ENCODE measurements at regions not wholly inside any gene's neighbourhood (a gene's known extent, or its start where the extent isn't known, plus 50 kb on each side); places are given as distances from the start of the nearest gene placed in this dataset.

DNA sequence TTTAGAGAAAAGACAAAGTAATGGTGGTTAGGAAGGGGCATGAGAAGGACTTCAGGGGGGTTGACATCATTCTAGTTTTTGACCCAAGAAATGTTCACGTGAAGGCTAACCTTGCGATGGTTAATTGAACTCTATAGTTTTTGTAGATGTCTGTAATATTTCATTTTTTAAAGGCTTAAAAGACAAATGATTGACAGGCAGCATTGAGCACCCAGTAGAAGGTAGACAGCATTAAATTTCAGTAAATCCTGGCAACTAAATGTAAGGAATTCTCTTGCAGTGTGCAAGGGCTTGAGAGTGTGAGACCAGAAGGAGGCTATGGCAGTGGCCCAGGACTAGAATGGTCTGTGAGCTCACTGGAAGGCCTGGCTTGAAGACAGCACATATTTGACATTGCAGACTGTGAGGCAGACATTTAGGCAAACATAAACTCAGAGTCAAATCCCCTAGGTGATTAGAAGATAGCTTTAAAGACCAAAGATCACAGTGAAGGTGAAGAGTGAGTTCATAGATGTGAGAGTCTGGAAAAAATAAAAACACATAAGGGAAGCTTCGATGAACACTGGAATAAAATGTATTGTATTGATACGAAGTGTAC lies 100.1 kb upstream of the MAP4K4 start:
- Histone ChIP-seq H3K4me3 (replicated peaks in 1 of 3; ENCODE audit: insufficient read depth in 1 of 3, low read depth in 1 of 3, low read length in 3 of 3) (no peak overlapping the region), H3K4me2 (ENCODE audit: insufficient read depth, low read length) (no peak overlapping the region), H3K79me2 (ENCODE audit: control insufficient read depth, insufficient read depth, low read length) (no peaks in the 10 kb centered on the region), H3K27ac (ENCODE audit: insufficient read depth, low read depth, low read length) (no peak overlapping the region), H2AFZ (ENCODE audit: low read depth, low read length) (no peak overlapping the region), H3K9me3 (replicated peaks; ENCODE audit: control insufficient read depth, insufficient read depth, low read length) (no peaks in the 10 kb centered on the region), H3K27me3 (ENCODE audit: control insufficient read depth in 2 of 2, insufficient read depth in 2 of 2, low read length in 2 of 2) (peaks cover 0 to 4% of the 10 kb centered on the region in 2 experiments), H3K9ac (replicated peaks; ENCODE audit: extremely low read depth, insufficient read depth, low read length) (no peak overlapping the region), H3K36me3 (ENCODE audit: control insufficient read depth in 2 of 2, extremely low read depth in 1 of 2, insufficient read depth in 2 of 2, low read length in 2 of 2) (no peaks in the 10 kb centered on the region), H3K9me1 (replicated peaks; ENCODE audit: control insufficient read depth, extremely low read depth, insufficient read depth, low read length) (no peaks in the 10 kb centered on the region), H4K20me1 (replicated peaks; ENCODE audit: control insufficient read depth, extremely low read depth, insufficient read depth, low read length) (no peaks in the 10 kb centered on the region), H3K4me1 (ENCODE audit: control insufficient read depth, extremely low read depth, insufficient read depth, low read length) (no peaks in the 10 kb centered on the region)
- intact Hi-C loops (cut with micrococcal nuclease) (no loop called here), dilution Hi-C loops (cut with MboI; ENCODE audit: extremely low pct_ligation_motif_present, low sequenced_read_pairs) (no loop called here)
- ChIA-PET CTCF (no interaction called here), POLR2A (no interaction called here)
- DNase-seq (ENCODE audit: low read depth, low spot score) (no peak), FAIRE-seq (no peak)
- TF ChIP-seq EZH2 (IDR thresholded peaks at IDR 0.05; ENCODE audit: borderline replicate concordance, low read depth, low read length, severe bottlenecking), result no peak
- no peak for TF ChIP-seq POLR2AphosphoS5 (IDR thresholded peaks at IDR 0.05; ENCODE audit: insufficient read depth, low read depth, low read length)
- TF ChIP-seq POLR2A (IDR thresholded peaks at IDR 0.05; ENCODE audit: low read depth, low read length), result no peak
- TF ChIP-seq, protein P1, sequence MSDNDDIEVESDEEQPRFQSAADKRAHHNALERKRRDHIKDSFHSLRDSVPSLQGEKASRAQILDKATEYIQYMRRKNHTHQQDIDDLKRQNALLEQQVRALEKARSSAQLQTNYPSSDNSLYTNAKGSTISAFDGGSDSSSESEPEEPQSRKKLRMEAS (IDR thresholded peaks at IDR 0.05; ENCODE audit: insufficient read depth, insufficient read length), result no peak
- TF ChIP-seq MYC (IDR thresholded peaks at IDR 0.05; ENCODE audit: low read depth, low read length), result no peak
- no peak for TF ChIP-seq GATA2 (IDR thresholded peaks at IDR 0.05; ENCODE audit: insufficient read depth, insufficient read length, low read depth, low read length)
- no peak for TF ChIP-seq JUN (IDR thresholded peaks at IDR 0.05; ENCODE audit: borderline replicate concordance, insufficient read depth, insufficient read length, low read depth)
- no peak for TF ChIP-seq FOS (IDR thresholded peaks at IDR 0.05; ENCODE audit: borderline replicate concordance, insufficient read depth, low read length)
- TF ChIP-seq CTCF (IDR thresholded peaks at IDR 0.05; ENCODE audit: extremely low read depth in 1 of 2, insufficient read depth in 1 of 2, low read depth in 1 of 2, low read length in 2 of 2), result no peak
- BruUV-seq (replicated peaks), result no TSS peak
